Caco-2 (cell line): ENCODE measurements at regions not wholly inside any gene's neighbourhood (a gene's known extent, or its start where the extent isn't known, plus 50 kb on each side); places are given as distances from the start of the nearest gene placed in this dataset.

ENCODE experiments used
- BruUV-seq: library from RNA; stranded (reverse); fragments of 400-500 nt; replicated peaks from 2 replicates; lab custom pipeline; 2021; lab: Mats Ljungman, UMichigan
- CTCF ChIA-PET: fragments of 300-600 bp; sonication (Branson Sonifier 250); formaldehyde crosslinking; loops from one replicate; lab custom pipeline; 2022; ENCODE audit warnings: antibody characterized with exemption; lab: Charles Lee
- POLR2A ChIA-PET: fragments of 300-600 bp; sonication (Branson Sonifier 250); formaldehyde crosslinking; loops from one replicate; lab custom pipeline; 2022; ENCODE audit warnings: antibody characterized with exemption; lab: Charles Lee
- DNase-seq, 2 experiments: peaks; one replicate each; pipeline versions ENCODE4 v3.0.0 to v3.0.0-alpha.2; 2020 to 2022
- H3K27me3 ChIP-seq: replicated peaks from 2 replicates; pipeline ENCODE4 v1.6.0; 2011; ENCODE audit warnings: low read length; ENCODE audit not compliant: control insufficient read depth, insufficient read depth
- H3K36me3 ChIP-seq: 2 replicates; pipeline ENCODE4 v1.5.1; 2011; ENCODE audit warnings: low read length; ENCODE audit not compliant: control insufficient read depth, insufficient read depth
- H3K4me1 ChIP-seq: fragments of 250-450 bp; sonication (Bioruptor Pico); 2 replicates; pipeline ENCODE4 v1.5.1; 2020; ENCODE audit warnings: mild to moderate bottlenecking
- H3K4me3 ChIP-seq: 2 replicates; pipeline ENCODE4 v1.5.1; 2011; ENCODE audit warnings: low read depth, mild to moderate bottlenecking, control low read depth, low read length
- H3K9me3 ChIP-seq: fragments of 250-450 bp; sonication (Bioruptor Pico); 2 replicates; pipeline ENCODE4 v1.5.1; 2020; ENCODE audit warnings: mild to moderate bottlenecking, moderate library complexity
- H3K27ac Mint-ChIP-seq: one replicate; pipeline ENCODE4 v1.8.0; 2022; ENCODE audit warnings: mixed read lengths; ENCODE audit not compliant: unreplicated experiment
- H3K27me3 Mint-ChIP-seq: one replicate; pipeline ENCODE4 v1.8.0; 2022; ENCODE audit warnings: mixed read lengths; ENCODE audit not compliant: insufficient read depth, unreplicated experiment
- H3K36me3 Mint-ChIP-seq: one replicate; pipeline ENCODE4 v1.8.0; 2022; ENCODE audit warnings: mild to moderate bottlenecking, mixed read lengths; ENCODE audit not compliant: insufficient read depth, unreplicated experiment
- H3K4me1 Mint-ChIP-seq: one replicate; pipeline ENCODE4 v1.8.0; 2022; ENCODE audit warnings: low read depth, mixed read lengths; ENCODE audit not compliant: unreplicated experiment
- H3K4me3 Mint-ChIP-seq: one replicate; pipeline ENCODE4 v1.8.0; 2022; ENCODE audit warnings: mild to moderate bottlenecking, moderate library complexity, mixed read lengths; ENCODE audit not compliant: unreplicated experiment
- H3K9me3 Mint-ChIP-seq: one replicate; pipeline ENCODE4 v1.8.0; 2022; ENCODE audit warnings: mixed read lengths; ENCODE audit not compliant: unreplicated experiment
- CTCF ChIP-seq, 2 experiments: fragments of 200-600 bp in 1 of 2; IDR thresholded peaks; 1 replicate in 1 of 2; 2 replicates in 1 of 2; pipeline versions ENCODE4 v1.5.1 to v1.8.0; 2011 to 2022; ENCODE audit warnings: antibody characterized with exemption in 1 of 2, control low read depth in 1 of 2, inconsistent platforms in 1 of 2, low read depth in 1 of 2, low read length in 1 of 2, mild to moderate bottlenecking in 1 of 2, moderate library complexity in 1 of 2; ENCODE audit not compliant: insufficient read depth in 1 of 2, severe bottlenecking in 1 of 2, unreplicated experiment in 1 of 2
- intact Hi-C: fragments of 100-400 bp; cut with micrococcal nuclease; formaldehyde crosslinking; loops from one replicate; pipeline ENCODE4 v1.10.0; 2022; ENCODE audit not compliant: unreplicated experiment

GRCh38 chr5:2135354-2135753 lies 252.6 kb upstream of the IRX4 start:
- DNase-seq: no peak
- no peak overlapping the region for H3K27ac Mint-ChIP-seq
- no TSS peak for BruUV-seq
- Histone ChIP-seq H3K36me3 (no peaks in the 10 kb centered on the region), H3K9me3 (no peaks in the 10 kb centered on the region), H3K4me1 (no peaks in the 10 kb centered on the region), H3K4me3 (no peak overlapping the region), H3K27me3 (no peaks in the 10 kb centered on the region)
- H3K4me3 Mint-ChIP-seq: no peak overlapping the region
- peaks cover 8% of the 10 kb centered on the region for H3K27me3 Mint-ChIP-seq
- ChIA-PET CTCF (no interaction called here), POLR2A (no interaction called here)
- H3K9me3 Mint-ChIP-seq: no peaks in the 10 kb centered on the region
- H3K4me1 Mint-ChIP-seq: no peaks in the 10 kb centered on the region
- no peak for TF ChIP-seq CTCF (IDR thresholded peaks at IDR 0.05; ENCODE audit: insufficient read depth in 1 of 2, low read depth in 1 of 2, low read length in 1 of 2, severe bottlenecking in 1 of 2, unreplicated experiment in 1 of 2)
- intact Hi-C loops: no loop called here
- H3K36me3 Mint-ChIP-seq: no peaks in the 10 kb centered on the region

- no peaks in the 10 kb centered on the region for H3K36me3 ChIP-seq
- no peaks in the 10 kb centered on the region for H3K27me3 ChIP-seq
- no peak overlapping the region for H3K27ac Mint-ChIP-seq
- intact Hi-C loops: no loop called here
- no peak for TF ChIP-seq CTCF (IDR thresholded peaks at IDR 0.05; ENCODE audit: insufficient read depth in 1 of 2, low read depth in 1 of 2, low read length in 1 of 2, severe bottlenecking in 1 of 2, unreplicated experiment in 1 of 2)
- DNase-seq: no peak
- BruUV-seq: no TSS peak
- H3K4me3 ChIP-seq: no peak overlapping the region
- H3K36me3 Mint-ChIP-seq: no peaks in the 10 kb centered on the region
- H3K4me3 Mint-ChIP-seq: no peak overlapping the region
- H3K4me1 Mint-ChIP-seq: no peaks in the 10 kb centered on the region
- H3K9me3 Mint-ChIP-seq: no peaks in the 10 kb centered on the region
- H3K27me3 Mint-ChIP-seq: peaks cover 8% of the 10 kb centered on the region
- ChIA-PET CTCF (no interaction called here), POLR2A (no interaction called here)
- no peaks in the 10 kb centered on the region for H3K4me1 ChIP-seq
- H3K9me3 ChIP-seq: no peaks in the 10 kb centered on the region
Observed at GRCh38 chr5:2134543-2135292, 252.0 kb upstream of the IRX4 start.

GRCh38 chr5:2133936-2134335 lies 251.2 kb upstream of the IRX4 start:
- no peak overlapping the region for H3K4me3 ChIP-seq
- intact Hi-C loops: no loop called here
- no peaks in the 10 kb centered on the region for H3K27me3 ChIP-seq
- CTCF ChIA-PET: no interaction called here
- H3K36me3 Mint-ChIP-seq: no peaks in the 10 kb centered on the region
- no peaks in the 10 kb centered on the region for H3K4me1 ChIP-seq
- H3K27ac Mint-ChIP-seq: no peak overlapping the region
- BruUV-seq: no TSS peak
- POLR2A ChIA-PET: no interaction called here
- no peak for DNase-seq
- H3K9me3 Mint-ChIP-seq: no peaks in the 10 kb centered on the region
- no peaks in the 10 kb centered on the region for H3K9me3 ChIP-seq
- TF ChIP-seq CTCF (IDR thresholded peaks at IDR 0.05; ENCODE audit: insufficient read depth in 1 of 2, low read depth in 1 of 2, low read length in 1 of 2, severe bottlenecking in 1 of 2, unreplicated experiment in 1 of 2): no peak
- H3K4me3 Mint-ChIP-seq: no peak overlapping the region
- peaks cover 6% of the 10 kb centered on the region for H3K27me3 Mint-ChIP-seq
- H3K36me3 ChIP-seq: no peaks in the 10 kb centered on the region
- no peaks in the 10 kb centered on the region for H3K4me1 Mint-ChIP-seq
